ENCODE measurements at regions not wholly inside any gene's neighbourhood (a gene's known extent, or its start where the extent isn't known, plus 50 kb on each side); places are given as distances from the start of the nearest gene placed in this dataset.

DNA sequence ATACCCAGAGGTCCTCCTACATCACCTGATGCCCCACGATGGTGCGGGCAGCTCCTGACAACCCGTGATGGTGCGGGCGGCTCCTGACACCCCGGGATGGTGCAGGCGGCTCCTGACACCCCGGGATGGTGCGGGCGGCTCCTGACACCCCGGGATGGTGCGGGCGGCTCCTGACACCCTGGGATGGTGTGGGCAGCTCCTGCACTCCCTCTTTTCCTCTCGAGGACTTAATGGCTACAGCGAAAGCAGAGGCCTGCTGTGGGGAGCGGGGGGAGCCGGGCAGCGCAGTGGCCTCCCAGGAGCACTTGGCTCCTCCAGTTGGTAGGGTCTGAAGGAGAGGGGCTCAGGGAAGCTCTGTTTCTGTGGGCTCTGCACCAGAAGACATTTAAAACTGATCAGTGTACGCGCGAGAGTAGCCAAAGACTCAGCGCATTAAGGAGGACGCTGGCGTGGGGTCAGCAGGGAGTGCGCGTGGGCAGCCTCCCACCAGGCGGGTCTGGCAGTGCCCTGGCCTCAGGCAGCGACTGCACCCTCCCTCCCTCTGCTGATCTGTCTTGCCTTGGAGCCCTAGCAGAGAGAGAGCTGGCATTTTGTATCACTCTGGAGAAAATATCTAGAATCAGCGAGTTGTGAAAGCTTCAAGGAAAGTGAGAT is 464.5 kb upstream of the MYT1L start:
- Mint-ChIP-seq H3K36me3 (ENCODE audit: low read depth) (peaks cover 5% of the 10 kb centered on the region), H3K27ac (no peak overlapping the region), H3K4me3 (no peak overlapping the region), H3K4me1 (ENCODE audit: low read depth) (no peaks in the 10 kb centered on the region), H3K27me3 (ENCODE audit: insufficient read depth) (no peaks in the 10 kb centered on the region; the same call in none of the 2 replicates), H3K9me3 (peaks cover 59% of the 10 kb centered on the region)
- DNase-seq, result no peak
- TF ChIP-seq, protein P1, sequence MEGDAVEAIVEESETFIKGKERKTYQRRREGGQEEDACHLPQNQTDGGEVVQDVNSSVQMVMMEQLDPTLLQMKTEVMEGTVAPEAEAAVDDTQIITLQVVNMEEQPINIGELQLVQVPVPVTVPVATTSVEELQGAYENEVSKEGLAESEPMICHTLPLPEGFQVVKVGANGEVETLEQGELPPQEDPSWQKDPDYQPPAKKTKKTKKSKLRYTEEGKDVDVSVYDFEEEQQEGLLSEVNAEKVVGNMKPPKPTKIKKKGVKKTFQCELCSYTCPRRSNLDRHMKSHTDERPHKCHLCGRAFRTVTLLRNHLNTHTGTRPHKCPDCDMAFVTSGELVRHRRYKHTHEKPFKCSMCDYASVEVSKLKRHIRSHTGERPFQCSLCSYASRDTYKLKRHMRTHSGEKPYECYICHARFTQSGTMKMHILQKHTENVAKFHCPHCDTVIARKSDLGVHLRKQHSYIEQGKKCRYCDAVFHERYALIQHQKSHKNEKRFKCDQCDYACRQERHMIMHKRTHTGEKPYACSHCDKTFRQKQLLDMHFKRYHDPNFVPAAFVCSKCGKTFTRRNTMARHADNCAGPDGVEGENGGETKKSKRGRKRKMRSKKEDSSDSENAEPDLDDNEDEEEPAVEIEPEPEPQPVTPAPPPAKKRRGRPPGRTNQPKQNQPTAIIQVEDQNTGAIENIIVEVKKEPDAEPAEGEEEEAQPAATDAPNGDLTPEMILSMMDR (IDR thresholded peaks at IDR 0.05), result no peak

DNA sequence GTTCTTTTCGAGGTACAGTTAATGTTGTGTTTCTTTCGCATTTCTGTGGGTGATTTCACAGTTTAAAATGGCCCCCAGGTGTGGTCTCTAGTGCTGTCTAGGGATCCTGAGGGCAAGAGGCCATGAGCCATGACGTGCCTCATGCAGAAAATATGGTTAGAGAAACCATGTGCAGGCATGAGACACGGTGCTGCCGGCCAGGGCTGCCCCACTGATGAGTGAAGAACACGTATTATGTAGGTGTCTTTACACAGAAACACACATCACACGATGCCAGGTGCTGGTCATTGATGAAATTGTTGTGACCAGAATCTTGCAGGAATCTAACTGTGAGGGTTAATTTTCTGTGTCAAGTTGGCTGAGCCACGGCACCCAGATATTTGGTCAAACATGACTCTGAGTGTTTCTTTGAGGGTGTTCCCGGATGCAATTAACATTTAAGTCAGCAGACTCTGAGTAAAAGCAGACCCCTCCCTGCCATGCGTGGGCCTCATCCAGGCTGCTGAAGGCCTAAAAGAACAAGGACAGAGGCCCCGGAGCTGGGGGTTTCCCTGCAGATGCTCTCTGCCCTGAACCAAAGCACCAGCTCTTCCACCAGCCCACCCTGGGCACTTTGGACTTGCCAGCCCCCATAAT is 463.0 kb upstream of the MYT1L start:
- no peak for DNase-seq
- Mint-ChIP-seq H3K27ac (no peak overlapping the region), H3K36me3 (ENCODE audit: low read depth) (peaks cover 5% of the 10 kb centered on the region), H3K9me3 (peaks cover 72% of the 10 kb centered on the region), H3K4me1 (ENCODE audit: low read depth) (no peaks in the 10 kb centered on the region), H3K27me3 (ENCODE audit: insufficient read depth) (no peaks in the 10 kb centered on the region; the same call in none of the 2 replicates), H3K4me3 (no peak overlapping the region)
- TF ChIP-seq, protein P1 (IDR thresholded peaks at IDR 0.05), result no peak

DNA sequence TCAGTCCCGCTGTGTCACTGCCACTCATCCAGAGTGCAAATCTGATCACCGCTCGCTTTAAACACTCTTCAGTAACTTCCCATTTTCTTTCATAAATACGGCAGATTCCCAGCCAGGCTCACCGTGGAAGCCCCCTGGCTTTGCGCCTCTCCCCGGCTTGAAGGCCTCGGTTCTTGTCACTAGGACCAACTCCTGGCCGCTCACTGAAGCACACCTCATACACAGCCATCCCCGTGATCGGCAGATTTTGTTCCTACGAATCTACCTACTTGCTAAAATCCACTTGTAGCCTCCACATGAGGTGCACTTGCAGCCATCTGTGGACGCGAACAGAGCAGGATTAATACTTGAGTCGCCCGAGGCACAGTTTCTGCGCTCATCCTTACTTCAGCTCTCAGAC is 462.4 kb upstream of the MYT1L start:
- Mint-ChIP-seq H3K36me3 (ENCODE audit: low read depth) (peaks cover 5% of the 10 kb centered on the region), H3K27me3 (ENCODE audit: insufficient read depth) (no peaks in the 10 kb centered on the region; the same call in none of the 2 replicates), H3K9me3 (peaks cover 72% of the 10 kb centered on the region), H3K4me1 (ENCODE audit: low read depth) (no peaks in the 10 kb centered on the region), H3K27ac (no peak overlapping the region), H3K4me3 (no peak overlapping the region)
- TF ChIP-seq, protein P1 (IDR thresholded peaks at IDR 0.05), result no peak
- no peak for DNase-seq

DNA sequence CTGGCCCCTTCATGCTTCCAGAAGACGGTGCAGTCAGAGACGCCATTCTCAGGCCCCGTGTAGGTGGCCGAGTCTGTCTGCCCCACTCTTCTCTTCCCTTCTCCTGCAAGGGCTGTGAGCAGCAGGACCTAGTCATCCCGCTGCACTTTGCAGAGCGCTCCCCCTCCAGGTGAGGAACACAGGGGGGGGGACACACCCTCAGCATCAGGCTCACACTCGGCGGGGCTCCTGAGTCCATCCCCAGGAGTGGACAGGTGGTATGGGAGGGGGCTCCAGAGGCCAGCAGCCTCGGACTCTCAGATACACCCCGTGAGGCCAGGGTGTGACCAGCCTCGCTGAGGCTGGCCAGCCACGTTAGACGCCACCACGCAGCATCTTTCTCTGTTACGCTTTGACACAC is 460.5 kb upstream of the MYT1L start:
- peaks cover 60% of the 10 kb centered on the region for H3K9me3 Mint-ChIP-seq
- H3K27ac Mint-ChIP-seq, result no peak overlapping the region
- TF ChIP-seq, protein P1 (IDR thresholded peaks at IDR 0.05), result no peak
- peaks cover 5% of the 10 kb centered on the region for H3K36me3 Mint-ChIP-seq (ENCODE audit: low read depth)
- no peaks in the 10 kb centered on the region for H3K4me1 Mint-ChIP-seq (ENCODE audit: low read depth)
- no peak overlapping the region for H3K4me3 Mint-ChIP-seq
- H3K27me3 Mint-ChIP-seq (ENCODE audit: insufficient read depth), result no peaks in the 10 kb centered on the region; the same call in 1 of the 2 replicates
- DNase-seq, result no peak

DNA sequence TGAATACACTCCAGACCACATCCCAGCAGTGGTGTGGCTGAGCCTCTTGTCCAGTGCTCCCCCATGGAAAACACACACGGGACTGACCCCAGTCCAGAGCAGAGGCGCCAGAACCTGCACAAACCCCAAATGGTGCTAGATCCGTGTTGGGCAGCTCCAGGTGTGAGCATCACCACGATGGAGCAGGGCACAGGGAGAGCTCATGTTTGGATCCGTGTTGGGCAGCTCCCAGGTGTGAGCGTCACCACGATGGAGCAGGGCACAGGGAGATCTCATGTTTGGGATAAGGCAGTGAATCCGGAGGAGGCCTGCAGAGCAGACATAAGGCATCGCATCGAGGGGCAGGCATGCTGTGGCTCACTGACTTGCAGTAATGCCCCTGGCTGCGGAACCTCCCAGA is 460.0 kb upstream of the MYT1L start:
- TF ChIP-seq, protein P1 (IDR thresholded peaks at IDR 0.05), result no peak
- DNase-seq, result no peak
- peaks cover 5% of the 10 kb centered on the region for H3K36me3 Mint-ChIP-seq (ENCODE audit: low read depth)
- H3K4me3 Mint-ChIP-seq, result no peak overlapping the region
- no peaks in the 10 kb centered on the region; the same call in 1 of the 2 replicates for H3K27me3 Mint-ChIP-seq (ENCODE audit: insufficient read depth)
- no peak overlapping the region for H3K27ac Mint-ChIP-seq
- H3K4me1 Mint-ChIP-seq (ENCODE audit: low read depth), result no peaks in the 10 kb centered on the region
- H3K9me3 Mint-ChIP-seq, result peaks cover 60% of the 10 kb centered on the region

Measured in HFFc6 (cell line).